OCI-LY3 (cell line): ENCODE measurements at regions not wholly inside any gene's neighbourhood (a gene's known extent, or its start where the extent isn't known, plus 50 kb on each side); places are given as distances from the start of the nearest gene placed in this dataset.

Experiments used
- H2AFZ ChIP-seq: fragments of 200-600, 300-600 bp; shearing (Covaris generic); 2 replicates; pipeline ENCODE4 v1.6.0; 2014; ENCODE audit warnings: antibody characterized with exemption, low read depth, low read length
- H3K27ac ChIP-seq: fragments of 200-600, 300-600 bp; sonication (generic); 2 replicates; pipeline ENCODE4 v1.5.1; 2014; ENCODE audit warnings: mild to moderate bottlenecking, low read length, moderate library complexity, mixed read lengths
- H3K27me3 ChIP-seq: fragments of 200-600, 300-600 bp; sonication (generic); 2 replicates; pipeline ENCODE4 v1.6.1; 2014; ENCODE audit warnings: low read depth, low read length, mixed read lengths
- H3K36me3 ChIP-seq: fragments of 200-600, 300-600 bp; sonication (generic); replicated peaks from 2 replicates; pipeline ENCODE3; 2014; ENCODE audit warnings: low read depth, low read length, mixed read lengths
- H3K4me1 ChIP-seq: fragments of 300-600, 200-600 bp; sonication (generic); 2 replicates; pipeline ENCODE4 v1.6.1; 2014; ENCODE audit warnings: low read length, mixed read lengths
- H3K4me2 ChIP-seq: fragments of 200-600, 300-600 bp; sonication (generic); 2 replicates; pipeline ENCODE4 v1.6.1; 2014; ENCODE audit warnings: low read length, mixed read lengths
- H3K4me3 ChIP-seq: fragments of 300-600, 200-600 bp; sonication (generic); 2 replicates; pipeline ENCODE4 v1.5.1; 2014; ENCODE audit warnings: antibody characterized with exemption, mild to moderate bottlenecking, low read length, moderate library complexity
- H3K79me2 ChIP-seq: fragments of 300-600, 200-600 bp; shearing (Covaris generic); 2 replicates; pipeline ENCODE4 v1.6.1; 2014; ENCODE audit warnings: mild to moderate bottlenecking, low read length, mixed read lengths
- H3K9ac ChIP-seq: fragments of 300-600, 200-600 bp; shearing (Covaris generic); 2 replicates; pipeline ENCODE4 v1.6.0; 2014; ENCODE audit warnings: mild to moderate bottlenecking, low read length, moderate library complexity
- H3K9me3 ChIP-seq: fragments of 200-600, 300-600 bp; shearing (Covaris generic); 2 replicates; pipeline ENCODE4 v1.6.1; 2014; ENCODE audit warnings: low read length, mixed read lengths; ENCODE audit not compliant: insufficient read depth
- H4K20me1 ChIP-seq: fragments of 200-600, 300-600 bp; sonication (generic); 2 replicates; pipeline ENCODE4 v1.6.1; 2016; ENCODE audit warnings: low read length, mixed read lengths; ENCODE audit not compliant: insufficient read depth
- EZH2phosphoT487 ChIP-seq: fragments of 200-600 bp; shearing (Covaris generic); IDR thresholded peaks from 2 replicates; pipeline ENCODE4 v1.6.1; 2018; ENCODE audit warnings: antibody characterized with exemption, mixed run types, low read depth
- TF ChIP-seq, protein P1 (sequence below): fragments of 200-600, 300-600 bp; sonication (generic); IDR thresholded peaks from 2 replicates; pipeline ENCODE4 v1.5.1; 2014; ENCODE audit warnings: antibody characterized with exemption, low read length, low read depth

GRCh38 chr3:152638214-152638613, 196.7 kb upstream of the P2RY1 start:
- no peak overlapping the region for H3K9ac ChIP-seq
- H3K9me3 ChIP-seq = no peaks in the 10 kb centered on the region
- H3K4me2 ChIP-seq = no peak overlapping the region
- no peaks in the 10 kb centered on the region for H3K36me3 ChIP-seq
- H4K20me1 ChIP-seq = no peaks in the 10 kb centered on the region
- H3K27me3 ChIP-seq = no peaks in the 10 kb centered on the region
- TF ChIP-seq, protein P1, sequence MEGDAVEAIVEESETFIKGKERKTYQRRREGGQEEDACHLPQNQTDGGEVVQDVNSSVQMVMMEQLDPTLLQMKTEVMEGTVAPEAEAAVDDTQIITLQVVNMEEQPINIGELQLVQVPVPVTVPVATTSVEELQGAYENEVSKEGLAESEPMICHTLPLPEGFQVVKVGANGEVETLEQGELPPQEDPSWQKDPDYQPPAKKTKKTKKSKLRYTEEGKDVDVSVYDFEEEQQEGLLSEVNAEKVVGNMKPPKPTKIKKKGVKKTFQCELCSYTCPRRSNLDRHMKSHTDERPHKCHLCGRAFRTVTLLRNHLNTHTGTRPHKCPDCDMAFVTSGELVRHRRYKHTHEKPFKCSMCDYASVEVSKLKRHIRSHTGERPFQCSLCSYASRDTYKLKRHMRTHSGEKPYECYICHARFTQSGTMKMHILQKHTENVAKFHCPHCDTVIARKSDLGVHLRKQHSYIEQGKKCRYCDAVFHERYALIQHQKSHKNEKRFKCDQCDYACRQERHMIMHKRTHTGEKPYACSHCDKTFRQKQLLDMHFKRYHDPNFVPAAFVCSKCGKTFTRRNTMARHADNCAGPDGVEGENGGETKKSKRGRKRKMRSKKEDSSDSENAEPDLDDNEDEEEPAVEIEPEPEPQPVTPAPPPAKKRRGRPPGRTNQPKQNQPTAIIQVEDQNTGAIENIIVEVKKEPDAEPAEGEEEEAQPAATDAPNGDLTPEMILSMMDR = no peak
- no peak for TF ChIP-seq EZH2phosphoT487
- no peaks in the 10 kb centered on the region for H3K79me2 ChIP-seq
- H3K4me3 ChIP-seq = no peak overlapping the region
- no peak overlapping the region for H3K27ac ChIP-seq
- no peak overlapping the region for H2AFZ ChIP-seq
- H3K4me1 ChIP-seq = no peaks in the 10 kb centered on the region

DNA sequence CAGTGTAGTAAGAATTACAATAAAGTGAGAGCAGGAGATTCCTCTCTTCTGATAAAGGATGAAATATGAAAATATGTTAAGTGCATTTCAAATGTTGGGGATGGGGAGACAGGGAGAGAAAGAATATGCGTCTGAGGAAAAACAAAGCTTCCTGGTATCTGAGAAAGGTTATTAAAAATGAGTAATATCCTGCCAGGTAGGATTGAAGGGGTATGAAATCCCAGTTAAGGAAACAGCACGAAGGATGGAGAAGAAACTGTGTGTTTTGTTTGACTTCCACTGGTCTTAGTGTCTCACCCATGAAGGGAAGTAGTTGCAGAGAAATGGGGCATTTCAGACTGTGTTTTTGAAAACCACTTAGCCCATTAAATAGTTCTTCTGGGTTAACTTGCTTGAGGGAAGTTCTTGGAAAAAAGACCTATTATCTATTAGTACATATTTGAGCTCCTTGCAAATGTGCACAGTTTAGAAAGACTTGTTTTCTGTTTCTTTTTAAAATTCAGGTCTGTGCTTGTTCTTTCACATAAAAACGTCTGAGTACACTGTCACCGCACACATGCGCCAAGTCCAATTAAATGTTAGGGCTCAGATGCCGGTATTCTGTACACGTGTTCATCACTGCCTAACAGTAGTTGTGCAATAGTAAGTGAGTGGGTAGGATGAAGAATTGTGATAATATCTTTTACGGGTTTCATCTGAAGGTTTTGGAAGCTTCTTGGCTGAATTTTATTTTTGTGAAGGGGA, 196.1 kb upstream of the P2RY1 start:
- Histone ChIP-seq H3K4me1 (no peaks in the 10 kb centered on the region), H4K20me1 (no peaks in the 10 kb centered on the region), H3K36me3 (no peaks in the 10 kb centered on the region), H3K27ac (no peak overlapping the region), H2AFZ (no peak overlapping the region), H3K79me2 (no peaks in the 10 kb centered on the region), H3K9ac (no peak overlapping the region), H3K4me2 (no peak overlapping the region), H3K27me3 (no peaks in the 10 kb centered on the region), H3K9me3 (no peaks in the 10 kb centered on the region), H3K4me3 (no peak overlapping the region)
- TF ChIP-seq, protein P1 = no peak
- TF ChIP-seq EZH2phosphoT487 = no peak

- no peaks in the 10 kb centered on the region for H3K79me2 ChIP-seq
- no peak overlapping the region for H2AFZ ChIP-seq
- TF ChIP-seq EZH2phosphoT487 = no peak
- TF ChIP-seq, protein P1 = no peak
- H3K9ac ChIP-seq = no peak overlapping the region
- no peak overlapping the region for H3K4me2 ChIP-seq
- H4K20me1 ChIP-seq = no peaks in the 10 kb centered on the region
- no peaks in the 10 kb centered on the region for H3K9me3 ChIP-seq
- no peak overlapping the region for H3K4me3 ChIP-seq
- no peaks in the 10 kb centered on the region for H3K4me1 ChIP-seq
- H3K27me3 ChIP-seq = no peaks in the 10 kb centered on the region
- no peak overlapping the region for H3K27ac ChIP-seq
- no peaks in the 10 kb centered on the region for H3K36me3 ChIP-seq
Observed at GRCh38 chr3:152641198-152641597, 193.7 kb upstream of the P2RY1 start.

DNA sequence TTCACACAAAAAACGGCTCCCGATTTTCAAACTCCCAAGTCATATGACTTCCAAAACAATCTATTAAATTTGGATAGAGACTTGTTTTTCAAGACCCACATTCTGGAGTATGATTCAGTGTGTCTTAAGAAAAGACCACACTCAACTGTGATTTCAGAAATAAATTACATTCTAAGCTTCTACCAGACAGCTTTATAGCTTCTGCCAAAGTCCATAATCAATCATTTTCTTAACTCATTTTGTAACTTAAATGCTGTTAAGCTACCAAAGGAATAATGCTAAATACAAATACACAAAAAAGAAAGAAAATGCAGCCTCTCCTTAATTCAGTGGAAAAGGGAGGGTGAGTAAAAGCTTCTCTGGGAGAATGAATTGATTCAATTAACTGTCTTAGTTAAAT, 192.3 kb upstream of the P2RY1 start:
- Histone ChIP-seq H3K27ac (no peak overlapping the region), H3K79me2 (no peaks in the 10 kb centered on the region)

More for the DNA sequence above, 192.3 kb upstream of the P2RY1 start:
- no peak for TF ChIP-seq EZH2phosphoT487
- TF ChIP-seq, protein P1 = no peak
- H3K27me3 ChIP-seq = no peaks in the 10 kb centered on the region
- no peak overlapping the region for H3K4me3 ChIP-seq
- H4K20me1 ChIP-seq = no peaks in the 10 kb centered on the region
- no peak overlapping the region for H3K4me2 ChIP-seq
- H3K4me1 ChIP-seq = no peaks in the 10 kb centered on the region
- H2AFZ ChIP-seq = no peak overlapping the region
- no peaks in the 10 kb centered on the region for H3K36me3 ChIP-seq
- H3K9ac ChIP-seq = no peak overlapping the region
- H3K9me3 ChIP-seq = no peaks in the 10 kb centered on the region
